ENCODE measurements at regions not wholly inside any gene's neighbourhood (a gene's known extent, or its start where the extent isn't known, plus 50 kb on each side); places are given as distances from the start of the nearest gene placed in this dataset.
A peak's percentile ranks its signal among the peaks of the same experiment; 100 is the strongest.

- no peaks in the 10 kb centered on the region for H3K27me3 Mint-ChIP-seq (ENCODE audit: unreplicated experiment)
- H3K9me3 Mint-ChIP-seq (ENCODE audit: unreplicated experiment) = peaks cover 24% of the 10 kb centered on the region
- no peak overlapping the region for H3K27ac Mint-ChIP-seq (ENCODE audit: unreplicated experiment)
- H3K4me1 Mint-ChIP-seq (ENCODE audit: unreplicated experiment) = no peaks in the 10 kb centered on the region
- DNase-seq (ENCODE audit: extremely low spot score, unreplicated experiment) = no peak
- H3K36me3 Mint-ChIP-seq (ENCODE audit: unreplicated experiment) = peaks cover 5% of the 10 kb centered on the region
- H3K4me3 Mint-ChIP-seq (ENCODE audit: unreplicated experiment) = no peak overlapping the region
- TF ChIP-seq, protein P1, sequence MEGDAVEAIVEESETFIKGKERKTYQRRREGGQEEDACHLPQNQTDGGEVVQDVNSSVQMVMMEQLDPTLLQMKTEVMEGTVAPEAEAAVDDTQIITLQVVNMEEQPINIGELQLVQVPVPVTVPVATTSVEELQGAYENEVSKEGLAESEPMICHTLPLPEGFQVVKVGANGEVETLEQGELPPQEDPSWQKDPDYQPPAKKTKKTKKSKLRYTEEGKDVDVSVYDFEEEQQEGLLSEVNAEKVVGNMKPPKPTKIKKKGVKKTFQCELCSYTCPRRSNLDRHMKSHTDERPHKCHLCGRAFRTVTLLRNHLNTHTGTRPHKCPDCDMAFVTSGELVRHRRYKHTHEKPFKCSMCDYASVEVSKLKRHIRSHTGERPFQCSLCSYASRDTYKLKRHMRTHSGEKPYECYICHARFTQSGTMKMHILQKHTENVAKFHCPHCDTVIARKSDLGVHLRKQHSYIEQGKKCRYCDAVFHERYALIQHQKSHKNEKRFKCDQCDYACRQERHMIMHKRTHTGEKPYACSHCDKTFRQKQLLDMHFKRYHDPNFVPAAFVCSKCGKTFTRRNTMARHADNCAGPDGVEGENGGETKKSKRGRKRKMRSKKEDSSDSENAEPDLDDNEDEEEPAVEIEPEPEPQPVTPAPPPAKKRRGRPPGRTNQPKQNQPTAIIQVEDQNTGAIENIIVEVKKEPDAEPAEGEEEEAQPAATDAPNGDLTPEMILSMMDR (IDR thresholded peaks at IDR 0.05) = no peak
These were observed 81.6 kb upstream of the ZC3H12C start for GRCh38 chr11:110011595-110011994.

DNA sequence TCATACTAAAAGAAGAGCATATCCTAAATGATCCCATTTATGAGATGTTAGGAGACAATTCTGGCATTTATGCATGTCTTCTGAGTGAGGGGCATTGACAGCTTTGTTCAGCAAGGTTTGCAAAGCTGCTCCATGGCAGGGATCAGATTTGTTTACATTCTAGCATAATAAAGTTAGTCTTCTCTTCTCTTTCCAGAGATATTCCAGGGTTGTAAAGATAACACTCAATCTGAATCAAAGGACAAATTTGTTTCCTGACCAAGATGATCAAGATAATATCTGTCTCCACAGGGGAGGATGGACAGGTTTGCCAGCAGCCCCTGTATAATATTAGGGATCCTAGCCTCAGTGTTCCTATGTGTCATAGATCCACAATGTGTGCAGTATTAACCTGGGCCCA is 77.5 kb upstream of the ZC3H12C start:
- DNase-seq (ENCODE audit: extremely low spot score, unreplicated experiment) = no peak
- H3K27me3 Mint-ChIP-seq (ENCODE audit: unreplicated experiment) = no peaks in the 10 kb centered on the region
- H3K4me1 Mint-ChIP-seq (ENCODE audit: unreplicated experiment) = no peaks in the 10 kb centered on the region
- TF ChIP-seq, protein P1 (IDR thresholded peaks at IDR 0.05) = no peak
- no peak overlapping the region for H3K27ac Mint-ChIP-seq (ENCODE audit: unreplicated experiment)
- no peak overlapping the region for H3K4me3 Mint-ChIP-seq (ENCODE audit: unreplicated experiment)
- H3K36me3 Mint-ChIP-seq (ENCODE audit: unreplicated experiment) = peaks cover 4% of the 10 kb centered on the region
- H3K9me3 Mint-ChIP-seq (ENCODE audit: unreplicated experiment) = peaks cover 15% of the 10 kb centered on the region

DNA sequence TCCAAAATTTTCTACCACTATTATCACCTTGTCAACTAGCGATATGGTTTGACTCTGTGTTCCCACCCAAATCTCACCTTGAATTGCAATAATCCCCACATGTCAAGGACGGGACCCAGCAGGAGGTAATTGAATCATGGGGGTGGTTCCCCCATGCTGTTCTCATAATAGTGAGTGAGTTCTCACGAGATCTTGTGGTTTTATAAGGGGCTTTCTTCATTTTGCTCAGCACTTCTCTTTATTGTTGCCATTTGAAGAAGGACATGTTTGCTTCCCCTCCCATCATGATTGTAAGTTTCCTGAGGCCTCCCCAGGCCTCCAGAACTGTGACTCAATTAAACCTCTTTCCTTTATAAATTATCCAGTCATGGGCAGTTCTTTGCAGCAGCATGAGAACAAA is 73.5 kb upstream of the ZC3H12C start:
- DNase-seq (ENCODE audit: extremely low spot score, unreplicated experiment) = no peak

GRCh38 chr11:110022548-110022947 is 70.6 kb upstream of the ZC3H12C start:
- Mint-ChIP-seq H3K36me3 (ENCODE audit: unreplicated experiment) (no peaks in the 10 kb centered on the region), H3K4me1 (ENCODE audit: unreplicated experiment) (peaks cover 3% of the 10 kb centered on the region), H3K27me3 (ENCODE audit: unreplicated experiment) (no peaks in the 10 kb centered on the region), H3K4me3 (ENCODE audit: unreplicated experiment) (no peak overlapping the region), H3K27ac (ENCODE audit: unreplicated experiment) (peak overlapping the region; percentile 38), H3K9me3 (ENCODE audit: unreplicated experiment) (no peaks in the 10 kb centered on the region)
- no peak for DNase-seq (ENCODE audit: extremely low spot score, unreplicated experiment)
- TF ChIP-seq, protein P1 (IDR thresholded peaks at IDR 0.05) = no peak

More for the DNA sequence above, 73.5 kb upstream of the ZC3H12C start:
- Mint-ChIP-seq H3K4me3 (ENCODE audit: unreplicated experiment) (no peak overlapping the region), H3K27me3 (ENCODE audit: unreplicated experiment) (no peaks in the 10 kb centered on the region), H3K27ac (ENCODE audit: unreplicated experiment) (no peak overlapping the region), H3K36me3 (ENCODE audit: unreplicated experiment) (no peaks in the 10 kb centered on the region), H3K4me1 (ENCODE audit: unreplicated experiment) (peaks cover 3% of the 10 kb centered on the region), H3K9me3 (ENCODE audit: unreplicated experiment) (no peaks in the 10 kb centered on the region)
- TF ChIP-seq, protein P1 (IDR thresholded peaks at IDR 0.05) = no peak

GRCh38 chr11:110023711-110024110 is 69.5 kb upstream of the ZC3H12C start:
- TF ChIP-seq, protein P1 (IDR thresholded peaks at IDR 0.05) = no peak
- Mint-ChIP-seq H3K9me3 (ENCODE audit: unreplicated experiment) (no peaks in the 10 kb centered on the region), H3K27ac (ENCODE audit: unreplicated experiment) (no peak overlapping the region), H3K27me3 (ENCODE audit: unreplicated experiment) (no peaks in the 10 kb centered on the region), H3K4me3 (ENCODE audit: unreplicated experiment) (no peak overlapping the region), H3K4me1 (ENCODE audit: unreplicated experiment) (peaks cover 3% of the 10 kb centered on the region), H3K36me3 (ENCODE audit: unreplicated experiment) (no peaks in the 10 kb centered on the region)
- DNase-seq (ENCODE audit: extremely low spot score, unreplicated experiment) = no peak

Data from osteocyte (in vitro differentiated cells).